ENCODE measurements at regions not wholly inside any gene's neighbourhood (a gene's known extent, or its start where the extent isn't known, plus 50 kb on each side); places are given as distances from the start of the nearest gene placed in this dataset.

DNA sequence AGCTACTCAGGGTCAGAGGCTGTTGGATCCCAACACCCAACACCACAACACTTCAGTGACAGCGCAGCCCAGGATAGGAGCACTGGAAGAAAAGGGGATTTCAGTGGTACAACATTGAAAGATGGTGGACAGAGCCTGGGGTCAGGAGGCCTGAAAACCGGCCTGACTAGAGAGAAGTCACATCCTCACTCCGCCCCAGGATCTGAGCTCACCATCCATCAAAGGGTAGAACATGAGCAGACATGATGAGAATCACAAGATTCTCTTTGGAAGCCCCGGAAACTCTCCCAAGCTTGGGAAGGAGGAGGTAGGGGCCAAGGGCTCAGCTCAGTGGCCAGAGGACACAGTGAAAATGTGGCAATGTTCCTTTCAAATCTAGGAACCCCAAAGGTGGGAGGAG, 271.3 kb downstream of the NPHP4 start:
- no peaks in the 10 kb centered on the region for H3K27me3 Mint-ChIP-seq (ENCODE audit: low read depth)
- ATAC-seq (no peak), DNase-seq (ENCODE audit: low spot score) (no peak)
- POLR2A ChIA-PET: no interaction called here
- no peak for TF ChIP-seq NFE2L1 (CRISPR knock-in tag; IDR thresholded peaks at IDR 0.05)
- TF ChIP-seq, protein P1, sequence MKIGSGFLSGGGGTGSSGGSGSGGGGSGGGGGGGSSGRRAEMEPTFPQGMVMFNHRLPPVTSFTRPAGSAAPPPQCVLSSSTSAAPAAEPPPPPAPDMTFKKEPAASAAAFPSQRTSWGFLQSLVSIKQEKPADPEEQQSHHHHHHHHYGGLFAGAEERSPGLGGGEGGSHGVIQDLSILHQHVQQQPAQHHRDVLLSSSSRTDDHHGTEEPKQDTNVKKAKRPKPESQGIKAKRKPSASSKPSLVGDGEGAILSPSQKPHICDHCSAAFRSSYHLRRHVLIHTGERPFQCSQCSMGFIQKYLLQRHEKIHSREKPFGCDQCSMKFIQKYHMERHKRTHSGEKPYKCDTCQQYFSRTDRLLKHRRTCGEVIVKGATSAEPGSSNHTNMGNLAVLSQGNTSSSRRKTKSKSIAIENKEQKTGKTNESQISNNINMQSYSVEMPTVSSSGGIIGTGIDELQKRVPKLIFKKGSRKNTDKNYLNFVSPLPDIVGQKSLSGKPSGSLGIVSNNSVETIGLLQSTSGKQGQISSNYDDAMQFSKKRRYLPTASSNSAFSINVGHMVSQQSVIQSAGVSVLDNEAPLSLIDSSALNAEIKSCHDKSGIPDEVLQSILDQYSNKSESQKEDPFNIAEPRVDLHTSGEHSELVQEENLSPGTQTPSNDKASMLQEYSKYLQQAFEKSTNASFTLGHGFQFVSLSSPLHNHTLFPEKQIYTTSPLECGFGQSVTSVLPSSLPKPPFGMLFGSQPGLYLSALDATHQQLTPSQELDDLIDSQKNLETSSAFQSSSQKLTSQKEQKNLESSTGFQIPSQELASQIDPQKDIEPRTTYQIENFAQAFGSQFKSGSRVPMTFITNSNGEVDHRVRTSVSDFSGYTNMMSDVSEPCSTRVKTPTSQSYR (CRISPR knock-in tag; IDR thresholded peaks at IDR 0.05): no peak
- no peak for TF ChIP-seq FOXP1 (CRISPR knock-in tag; IDR thresholded peaks at IDR 0.05; ENCODE audit: borderline replicate concordance)
- no peak for TF ChIP-seq IRF2 (CRISPR knock-in tag; IDR thresholded peaks at IDR 0.05; ENCODE audit: borderline replicate concordance, low read depth)
- TF ChIP-seq JUN (CRISPR knock-in tag; IDR thresholded peaks at IDR 0.05): no peak
- no peak for TF ChIP-seq PRRX2 (CRISPR knock-in tag; IDR thresholded peaks at IDR 0.05)
- TF ChIP-seq ESRRA (CRISPR knock-in tag; IDR thresholded peaks at IDR 0.05; ENCODE audit: borderline replicate concordance): no peak
- TF ChIP-seq ZBTB21 (CRISPR knock-in tag; IDR thresholded peaks at IDR 0.05; ENCODE audit: borderline replicate concordance): no peak
- TF ChIP-seq, protein P2, sequence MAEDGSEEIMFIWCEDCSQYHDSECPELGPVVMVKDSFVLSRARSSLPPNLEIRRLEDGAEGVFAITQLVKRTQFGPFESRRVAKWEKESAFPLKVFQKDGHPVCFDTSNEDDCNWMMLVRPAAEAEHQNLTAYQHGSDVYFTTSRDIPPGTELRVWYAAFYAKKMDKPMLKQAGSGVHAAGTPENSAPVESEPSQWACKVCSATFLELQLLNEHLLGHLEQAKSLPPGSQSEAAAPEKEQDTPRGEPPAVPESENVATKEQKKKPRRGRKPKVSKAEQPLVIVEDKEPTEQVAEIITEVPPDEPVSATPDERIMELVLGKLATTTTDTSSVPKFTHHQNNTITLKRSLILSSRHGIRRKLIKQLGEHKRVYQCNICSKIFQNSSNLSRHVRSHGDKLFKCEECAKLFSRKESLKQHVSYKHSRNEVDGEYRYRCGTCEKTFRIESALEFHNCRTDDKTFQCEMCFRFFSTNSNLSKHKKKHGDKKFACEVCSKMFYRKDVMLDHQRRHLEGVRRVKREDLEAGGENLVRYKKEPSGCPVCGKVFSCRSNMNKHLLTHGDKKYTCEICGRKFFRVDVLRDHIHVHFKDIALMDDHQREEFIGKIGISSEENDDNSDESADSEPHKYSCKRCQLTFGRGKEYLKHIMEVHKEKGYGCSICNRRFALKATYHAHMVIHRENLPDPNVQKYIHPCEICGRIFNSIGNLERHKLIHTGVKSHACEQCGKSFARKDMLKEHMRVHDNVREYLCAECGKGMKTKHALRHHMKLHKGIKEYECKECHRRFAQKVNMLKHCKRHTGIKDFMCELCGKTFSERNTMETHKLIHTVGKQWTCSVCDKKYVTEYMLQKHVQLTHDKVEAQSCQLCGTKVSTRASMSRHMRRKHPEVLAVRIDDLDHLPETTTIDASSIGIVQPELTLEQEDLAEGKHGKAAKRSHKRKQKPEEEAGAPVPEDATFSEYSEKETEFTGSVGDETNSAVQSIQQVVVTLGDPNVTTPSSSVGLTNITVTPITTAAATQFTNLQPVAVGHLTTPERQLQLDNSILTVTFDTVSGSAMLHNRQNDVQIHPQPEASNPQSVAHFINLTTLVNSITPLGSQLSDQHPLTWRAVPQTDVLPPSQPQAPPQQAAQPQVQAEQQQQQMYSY (CRISPR knock-in tag; IDR thresholded peaks at IDR 0.05): no peak
- TF ChIP-seq MYBL2 (CRISPR knock-in tag; IDR thresholded peaks at IDR 0.05): no peak
- no peak for TF ChIP-seq GRHL2 (CRISPR knock-in tag; IDR thresholded peaks at IDR 0.05; ENCODE audit: insufficient replicate concordance, severe bottlenecking)
- no peak for TF ChIP-seq CBFB (CRISPR knock-in tag; IDR thresholded peaks at IDR 0.05; ENCODE audit: low read depth)
- TF ChIP-seq, protein P3, sequence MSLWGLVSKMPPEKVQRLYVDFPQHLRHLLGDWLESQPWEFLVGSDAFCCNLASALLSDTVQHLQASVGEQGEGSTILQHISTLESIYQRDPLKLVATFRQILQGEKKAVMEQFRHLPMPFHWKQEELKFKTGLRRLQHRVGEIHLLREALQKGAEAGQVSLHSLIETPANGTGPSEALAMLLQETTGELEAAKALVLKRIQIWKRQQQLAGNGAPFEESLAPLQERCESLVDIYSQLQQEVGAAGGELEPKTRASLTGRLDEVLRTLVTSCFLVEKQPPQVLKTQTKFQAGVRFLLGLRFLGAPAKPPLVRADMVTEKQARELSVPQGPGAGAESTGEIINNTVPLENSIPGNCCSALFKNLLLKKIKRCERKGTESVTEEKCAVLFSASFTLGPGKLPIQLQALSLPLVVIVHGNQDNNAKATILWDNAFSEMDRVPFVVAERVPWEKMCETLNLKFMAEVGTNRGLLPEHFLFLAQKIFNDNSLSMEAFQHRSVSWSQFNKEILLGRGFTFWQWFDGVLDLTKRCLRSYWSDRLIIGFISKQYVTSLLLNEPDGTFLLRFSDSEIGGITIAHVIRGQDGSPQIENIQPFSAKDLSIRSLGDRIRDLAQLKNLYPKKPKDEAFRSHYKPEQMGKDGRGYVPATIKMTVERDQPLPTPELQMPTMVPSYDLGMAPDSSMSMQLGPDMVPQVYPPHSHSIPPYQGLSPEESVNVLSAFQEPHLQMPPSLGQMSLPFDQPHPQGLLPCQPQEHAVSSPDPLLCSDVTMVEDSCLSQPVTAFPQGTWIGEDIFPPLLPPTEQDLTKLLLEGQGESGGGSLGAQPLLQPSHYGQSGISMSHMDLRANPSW (CRISPR knock-in tag; conservative IDR thresholded peaks at IDR 0.05; ENCODE audit: low read depth): no peak
- TF ChIP-seq ZNF317 (CRISPR knock-in tag; IDR thresholded peaks at IDR 0.05; ENCODE audit: borderline replicate concordance, low read depth): no peak
- TF ChIP-seq TEAD4 (CRISPR knock-in tag; IDR thresholded peaks at IDR 0.05): no peak
- TF ChIP-seq, protein P4, sequence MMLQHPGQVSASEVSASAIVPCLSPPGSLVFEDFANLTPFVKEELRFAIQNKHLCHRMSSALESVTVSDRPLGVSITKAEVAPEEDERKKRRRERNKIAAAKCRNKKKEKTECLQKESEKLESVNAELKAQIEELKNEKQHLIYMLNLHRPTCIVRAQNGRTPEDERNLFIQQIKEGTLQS (CRISPR knock-in tag; conservative IDR thresholded peaks at IDR 0.05): no peak
- no peak for TF ChIP-seq ZNF416 (CRISPR knock-in tag; IDR thresholded peaks at IDR 0.05)
- peaks cover 9% of the 10 kb centered on the region for H3K36me3 Mint-ChIP-seq
- H3K4me3 Mint-ChIP-seq: no peak overlapping the region
- CTCF ChIA-PET: interaction anchor here (6.2 kb wide), 1 partner anchor 25 kb away, joined by 56 read pairs; no protein-coding TSS in a partner anchor
- H3K9me3 Mint-ChIP-seq: peaks cover 38% of the 10 kb centered on the region
- peaks cover 30% of the 10 kb centered on the region for H3K4me1 Mint-ChIP-seq
- no peak overlapping the region for H3K27ac Mint-ChIP-seq

DNA sequence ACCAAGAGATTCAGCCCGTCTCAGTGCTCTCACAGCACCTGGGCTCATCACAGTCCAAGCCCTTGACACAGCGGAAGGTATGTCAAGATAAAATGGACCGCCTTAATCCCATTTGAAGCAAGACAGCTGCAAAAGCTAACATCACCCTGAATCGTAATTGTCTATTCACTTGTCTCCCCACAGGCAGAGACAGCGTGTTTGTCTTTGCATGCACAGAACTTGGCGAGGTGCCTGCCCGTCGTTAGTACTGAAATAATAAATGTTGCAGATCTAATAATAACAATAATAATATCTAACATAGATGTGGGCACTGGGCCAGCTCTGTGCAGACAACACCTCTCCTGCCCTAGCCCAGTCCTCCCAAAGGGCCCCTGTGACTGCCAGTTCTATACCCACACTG, 271.7 kb downstream of the NPHP4 start:
- Mint-ChIP-seq H3K27ac (no peak overlapping the region), H3K4me3 (no peak overlapping the region), H3K4me1 (peaks cover 30% of the 10 kb centered on the region), H3K27me3 (ENCODE audit: low read depth) (no peaks in the 10 kb centered on the region), H3K36me3 (peaks cover 13% of the 10 kb centered on the region), H3K9me3 (peaks cover 43% of the 10 kb centered on the region)
- ATAC-seq (no peak), DNase-seq (ENCODE audit: low spot score) (no peak)
- POLR2A ChIA-PET: no interaction called here
- CTCF ChIA-PET: interaction anchor here (1.8 to 6.2 kb wide), 2 partner anchors 26 to 110 kb away, joined by 4 to 56 read pairs; no protein-coding TSS in a partner anchor
- TF ChIP-seq, protein P5, sequence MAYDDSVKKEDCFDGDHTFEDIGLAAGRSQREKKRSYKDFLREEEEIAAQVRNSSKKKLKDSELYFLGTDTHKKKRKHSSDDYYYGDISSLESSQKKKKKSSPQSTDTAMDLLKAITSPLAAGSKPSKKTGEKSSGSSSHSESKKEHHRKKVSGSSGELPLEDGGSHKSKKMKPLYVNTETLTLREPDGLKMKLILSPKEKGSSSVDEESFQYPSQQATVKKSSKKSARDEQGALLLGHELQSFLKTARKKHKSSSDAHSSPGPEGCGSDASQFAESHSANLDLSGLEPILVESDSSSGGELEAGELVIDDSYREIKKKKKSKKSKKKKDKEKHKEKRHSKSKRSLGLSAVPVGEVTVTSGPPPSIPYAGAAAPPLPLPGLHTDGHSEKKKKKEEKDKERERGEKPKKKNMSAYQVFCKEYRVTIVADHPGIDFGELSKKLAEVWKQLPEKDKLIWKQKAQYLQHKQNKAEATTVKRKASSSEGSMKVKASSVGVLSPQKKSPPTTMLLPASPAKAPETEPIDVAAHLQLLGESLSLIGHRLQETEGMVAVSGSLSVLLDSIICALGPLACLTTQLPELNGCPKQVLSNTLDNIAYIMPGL (CRISPR knock-in tag; IDR thresholded peaks at IDR 0.05): no peak
- TF ChIP-seq, protein P6, sequence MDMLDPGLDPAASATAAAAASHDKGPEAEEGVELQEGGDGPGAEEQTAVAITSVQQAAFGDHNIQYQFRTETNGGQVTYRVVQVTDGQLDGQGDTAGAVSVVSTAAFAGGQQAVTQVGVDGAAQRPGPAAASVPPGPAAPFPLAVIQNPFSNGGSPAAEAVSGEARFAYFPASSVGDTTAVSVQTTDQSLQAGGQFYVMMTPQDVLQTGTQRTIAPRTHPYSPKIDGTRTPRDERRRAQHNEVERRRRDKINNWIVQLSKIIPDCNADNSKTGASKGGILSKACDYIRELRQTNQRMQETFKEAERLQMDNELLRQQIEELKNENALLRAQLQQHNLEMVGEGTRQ (CRISPR knock-in tag; IDR thresholded peaks at IDR 0.05): no peak
- no peak for TF ChIP-seq SOX15 (CRISPR knock-in tag; IDR thresholded peaks at IDR 0.05)
- TF ChIP-seq NR1H2 (CRISPR knock-in tag; IDR thresholded peaks at IDR 0.05): no peak
- TF ChIP-seq IRF2 (CRISPR knock-in tag; IDR thresholded peaks at IDR 0.05; ENCODE audit: borderline replicate concordance, low read depth): no peak
- TF ChIP-seq, protein P7, sequence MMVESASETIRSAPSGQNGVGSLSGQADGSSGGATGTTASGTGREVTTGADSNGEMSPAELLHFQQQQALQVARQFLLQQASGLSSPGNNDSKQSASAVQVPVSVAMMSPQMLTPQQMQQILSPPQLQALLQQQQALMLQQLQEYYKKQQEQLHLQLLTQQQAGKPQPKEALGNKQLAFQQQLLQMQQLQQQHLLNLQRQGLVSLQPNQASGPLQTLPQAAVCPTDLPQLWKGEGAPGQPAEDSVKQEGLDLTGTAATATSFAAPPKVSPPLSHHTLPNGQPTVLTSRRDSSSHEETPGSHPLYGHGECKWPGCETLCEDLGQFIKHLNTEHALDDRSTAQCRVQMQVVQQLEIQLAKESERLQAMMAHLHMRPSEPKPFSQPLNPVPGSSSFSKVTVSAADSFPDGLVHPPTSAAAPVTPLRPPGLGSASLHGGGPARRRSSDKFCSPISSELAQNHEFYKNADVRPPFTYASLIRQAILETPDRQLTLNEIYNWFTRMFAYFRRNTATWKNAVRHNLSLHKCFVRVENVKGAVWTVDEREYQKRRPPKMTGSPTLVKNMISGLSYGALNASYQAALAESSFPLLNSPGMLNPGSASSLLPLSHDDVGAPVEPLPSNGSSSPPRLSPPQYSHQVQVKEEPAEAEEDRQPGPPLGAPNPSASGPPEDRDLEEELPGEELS (CRISPR knock-in tag; IDR thresholded peaks at IDR 0.05): no peak

Measured in WTC11 (cell line).